ENCODE measurements at regions not wholly inside any gene's neighbourhood (a gene's known extent, or its start where the extent isn't known, plus 50 kb on each side); places are given as distances from the start of the nearest gene placed in this dataset.

GRCh38 chr7:112634107-112634506 is 153.3 kb downstream of the LSMEM1 start:
- TF ChIP-seq CTCF (IDR thresholded peaks at IDR 0.05) (no peak), POLR2A (IDR thresholded peaks at IDR 0.05) (no peak)

Measured in uterus (tissue), 2 donors.